Cerebellar nuclear complex (tissue), 1 donor: ENCODE measurements at regions not wholly inside any gene's neighbourhood (a gene's known extent, or its start where the extent isn't known, plus 50 kb on each side); places are given as distances from the start of the nearest gene placed in this dataset.

Source experiments
- DNase-seq, 2 experiments: peaks; one replicate each; lab custom pipeline; 2025; lab: John Stamatoyannopoulos, UW

DNA sequence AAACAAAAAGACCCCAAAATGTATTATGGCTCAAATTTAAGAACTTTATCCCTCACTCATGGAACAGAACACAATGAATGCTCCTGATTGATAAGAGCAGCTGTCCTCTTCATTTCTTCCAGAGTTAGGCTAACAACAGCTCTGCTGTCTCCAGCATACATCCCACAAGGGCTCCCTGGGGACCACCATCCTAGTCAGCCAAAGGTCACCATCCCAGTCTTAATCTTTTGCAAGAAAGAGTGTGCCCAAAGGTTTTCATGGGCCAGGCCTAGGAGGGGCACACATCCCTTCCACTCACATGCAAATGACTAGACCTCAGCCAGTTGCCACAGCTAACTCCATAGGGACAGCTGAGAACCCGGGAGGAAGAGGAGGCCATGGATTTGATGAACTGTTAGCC, 555.3 kb downstream of the BUD13 start:
- no peak for DNase-seq

DNA sequence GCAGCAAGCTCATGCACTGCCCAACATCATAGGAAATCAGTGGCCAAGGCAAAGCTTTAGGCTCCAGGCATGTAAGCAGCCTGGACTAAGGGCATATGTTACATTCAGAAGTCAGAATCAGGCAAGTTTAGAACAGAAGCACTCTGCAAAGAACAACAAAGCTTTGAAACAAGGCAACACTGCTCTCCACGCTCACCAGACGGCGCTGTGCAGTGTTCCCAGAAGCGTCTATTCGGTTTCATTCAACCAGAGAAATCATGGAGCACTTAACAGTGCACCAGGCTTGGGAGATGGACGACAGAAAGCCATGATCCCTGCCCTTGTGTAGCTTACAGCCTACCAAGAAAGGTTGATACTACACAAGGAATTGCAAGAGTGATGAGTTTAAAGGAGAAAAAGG, 555.8 kb downstream of the BUD13 start:
- DNase-seq: no peak

DNA sequence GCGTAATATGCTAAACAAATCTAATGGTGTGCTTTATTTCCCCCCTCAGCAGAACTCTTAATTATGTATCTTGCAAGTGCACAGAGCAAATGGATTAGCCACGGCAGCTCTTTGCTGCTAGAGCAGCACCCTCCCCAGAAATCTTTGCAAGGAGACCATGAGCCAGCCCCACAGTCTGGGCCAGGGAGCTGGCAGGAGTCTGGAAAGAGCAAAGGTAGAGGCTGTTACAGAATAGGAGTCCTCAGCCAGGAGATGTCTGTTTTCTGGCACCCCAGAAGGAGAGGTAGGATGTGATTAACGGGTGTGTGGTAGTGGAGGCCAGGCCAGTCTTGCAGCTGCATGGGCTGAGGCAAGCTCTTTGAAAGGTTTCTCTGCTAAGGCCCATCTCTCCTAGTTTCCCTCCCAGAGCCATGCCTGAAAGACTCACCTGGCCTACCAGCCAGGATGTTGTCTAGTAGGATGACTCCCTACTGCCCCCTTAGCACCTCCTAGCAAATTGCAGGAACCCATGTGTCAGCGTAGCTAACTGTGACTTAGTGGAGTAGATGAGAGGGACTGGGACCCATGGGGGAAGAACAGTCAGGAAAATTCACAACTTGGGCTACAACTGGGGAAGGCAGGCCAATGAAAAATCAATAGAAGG, 557.2 kb downstream of the BUD13 start:
- DNase-seq: no peak

DNA sequence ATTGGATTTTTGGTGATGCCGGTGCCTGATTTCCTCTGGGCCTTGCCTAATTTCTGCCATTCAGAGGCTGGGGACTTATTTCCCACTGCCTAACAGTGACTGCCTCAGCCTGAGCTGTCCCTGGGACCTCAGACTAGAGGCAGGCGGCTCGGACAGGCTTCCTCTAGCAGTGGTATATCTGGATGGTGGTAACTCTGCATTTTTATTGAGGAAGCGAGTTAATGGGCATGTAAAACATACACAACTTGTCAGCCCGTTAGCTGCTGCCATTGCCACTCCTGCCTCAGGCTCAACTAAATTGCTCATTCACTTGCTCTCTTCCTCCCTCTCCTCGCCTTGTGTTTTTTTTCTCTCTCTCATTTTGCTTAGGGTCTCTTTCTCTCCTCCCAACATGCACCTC, 561.6 kb downstream of the BUD13 start:
- DNase-seq: no peak

DNA sequence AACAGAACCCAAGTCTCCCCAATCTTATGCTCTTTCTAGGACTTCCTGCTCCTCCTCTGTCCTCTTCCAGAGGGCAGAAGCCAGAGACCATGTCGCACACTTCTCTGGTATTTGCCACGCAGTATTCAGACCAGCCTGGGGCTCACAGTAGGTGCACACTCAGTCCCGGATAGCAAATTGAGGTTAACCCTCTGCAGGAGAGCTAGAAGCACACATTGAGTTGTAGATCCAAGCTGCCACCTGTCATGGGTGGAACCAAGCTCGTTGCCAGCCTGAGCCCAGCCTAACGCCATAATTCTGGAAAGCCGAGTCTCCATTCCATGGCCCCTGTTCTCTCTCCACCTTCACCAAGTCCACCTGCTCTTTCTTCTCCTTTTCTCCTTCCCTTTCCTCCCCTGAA, 562.1 kb downstream of the BUD13 start:
- DNase-seq: no peak

DNA sequence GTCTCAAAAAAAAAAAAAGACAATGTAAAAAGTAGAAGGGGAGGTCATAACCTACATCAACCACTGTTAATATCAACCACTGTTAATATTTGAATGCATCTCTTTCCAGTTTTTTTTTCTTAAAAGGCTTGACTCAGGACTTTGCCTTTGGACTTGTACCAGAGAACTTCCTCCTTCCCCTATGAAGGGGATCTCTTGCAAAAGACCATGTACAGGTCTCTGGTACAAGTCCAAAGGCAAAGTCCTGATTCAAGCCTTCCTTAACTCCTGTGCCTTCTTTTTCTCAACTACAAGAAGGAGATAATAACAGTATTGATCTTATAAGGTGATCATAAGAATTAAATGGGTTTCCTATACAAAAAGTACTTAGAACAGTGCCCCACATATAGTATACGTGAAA, 563.5 kb downstream of the BUD13 start:
- no peak for DNase-seq

DNA sequence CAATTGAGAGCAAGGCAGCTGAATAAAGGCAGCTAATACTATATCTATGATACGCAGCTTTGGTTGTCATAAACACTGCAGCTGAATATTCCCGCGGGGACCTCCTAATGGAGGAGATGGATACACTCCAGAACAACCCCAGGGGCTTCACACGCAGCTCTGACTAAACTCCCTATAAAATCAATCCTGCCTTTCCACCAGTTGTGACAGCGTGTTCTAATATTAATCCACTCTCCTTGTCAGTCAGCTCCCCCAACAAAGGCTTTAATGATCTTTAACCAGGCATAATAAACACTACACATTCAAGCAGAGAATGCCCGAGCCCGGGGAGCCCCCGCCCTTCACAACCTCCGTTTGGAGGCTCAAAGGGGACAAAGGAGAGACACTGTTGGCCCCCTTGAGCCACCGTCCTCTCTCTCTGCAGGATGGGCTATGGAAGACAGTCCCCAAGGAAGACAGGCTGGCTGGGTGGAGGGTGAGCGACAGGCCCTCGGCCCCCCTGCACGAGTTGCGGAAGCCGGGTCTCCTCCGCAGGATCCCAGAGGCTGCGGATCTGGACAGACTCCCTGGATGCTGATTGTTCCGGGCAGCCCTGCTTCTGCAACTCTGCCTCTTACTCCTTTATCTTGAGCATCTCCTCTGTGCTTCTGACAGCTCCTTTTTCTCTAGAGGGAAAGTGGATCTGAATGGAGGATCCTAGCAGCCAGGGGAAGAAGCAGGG, 565.2 kb downstream of the BUD13 start:
- no peak for DNase-seq

DNA sequence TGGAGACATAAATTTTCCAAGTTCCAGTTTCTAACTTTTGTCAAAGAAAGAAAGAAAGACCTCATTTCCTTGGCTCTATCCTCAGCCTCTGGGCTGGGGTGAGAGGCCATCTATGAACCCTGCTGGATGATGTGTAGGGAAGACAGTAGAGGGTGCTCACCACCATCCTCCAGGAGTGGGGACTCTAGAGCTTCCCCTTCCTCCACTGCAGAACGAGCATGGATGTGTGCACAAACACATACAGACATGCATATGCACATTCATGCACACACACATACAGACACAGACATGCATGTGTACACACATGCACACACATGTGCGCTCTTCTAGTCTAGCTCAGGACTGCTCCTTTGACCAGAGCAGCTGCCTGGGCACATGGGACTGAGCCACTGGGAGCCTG, 565.8 kb downstream of the BUD13 start:
- no peak for DNase-seq

DNA sequence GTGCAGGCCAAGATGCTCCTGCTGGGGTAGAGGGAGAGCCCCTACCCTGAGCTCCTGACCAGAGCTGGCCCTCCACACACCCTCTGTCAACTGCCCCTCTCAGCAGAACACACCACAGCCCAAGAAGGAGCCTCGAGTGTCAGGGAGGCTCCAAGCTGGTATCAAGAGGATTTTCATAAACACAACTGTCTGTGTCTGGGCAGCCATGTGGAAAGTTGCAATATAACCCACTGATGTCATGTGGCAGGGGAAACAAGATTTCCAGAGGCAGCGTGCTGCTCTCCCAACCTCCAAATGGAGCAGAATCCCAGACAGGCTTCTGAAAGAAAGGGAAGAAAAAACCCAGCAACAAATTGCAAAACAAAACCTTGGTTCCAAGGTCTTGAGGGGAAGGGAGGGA, 569.9 kb downstream of the BUD13 start:
- DNase-seq: no peak

DNA sequence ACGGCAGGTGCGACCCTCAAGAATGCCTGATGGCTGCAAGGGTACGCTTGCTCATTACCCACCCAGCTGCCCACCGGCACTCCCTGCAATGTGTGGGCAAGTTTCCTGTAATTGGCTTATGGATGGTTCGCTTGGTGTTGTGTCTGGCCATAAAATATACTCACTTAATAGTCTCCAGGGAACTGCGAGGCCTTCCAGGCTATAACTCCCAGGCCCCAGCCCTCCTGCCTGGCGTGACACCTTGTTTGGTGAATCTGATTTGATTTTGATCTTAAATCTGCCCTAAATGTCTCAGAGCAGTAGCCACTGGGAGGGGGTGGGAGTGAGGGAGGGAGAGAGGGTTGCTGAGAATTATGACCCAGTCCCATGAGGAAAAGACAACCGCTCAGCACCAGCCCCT, 572.2 kb downstream of the BUD13 start:
- no peak for DNase-seq

DNA sequence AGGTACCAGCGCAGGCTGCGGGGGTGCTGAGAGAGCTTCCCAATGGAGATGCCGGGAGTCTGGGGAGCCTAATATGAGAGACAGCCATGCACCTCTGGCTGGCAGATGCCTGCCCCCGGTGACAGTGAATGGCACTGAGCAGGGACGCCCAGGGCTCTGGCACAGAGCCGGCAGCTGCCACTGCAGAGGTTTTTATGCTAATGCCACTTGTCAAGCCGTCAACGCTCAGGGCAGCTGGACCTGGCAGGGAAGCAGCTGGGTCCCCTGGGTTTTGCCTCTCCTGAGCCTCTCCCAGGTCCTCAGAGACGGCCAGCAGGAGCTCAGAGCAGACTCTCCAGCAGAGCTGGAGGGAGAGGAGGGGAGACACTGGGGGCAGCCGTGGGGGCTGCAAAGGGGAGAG, 573.6 kb downstream of the BUD13 start:
- no peak for DNase-seq

DNA sequence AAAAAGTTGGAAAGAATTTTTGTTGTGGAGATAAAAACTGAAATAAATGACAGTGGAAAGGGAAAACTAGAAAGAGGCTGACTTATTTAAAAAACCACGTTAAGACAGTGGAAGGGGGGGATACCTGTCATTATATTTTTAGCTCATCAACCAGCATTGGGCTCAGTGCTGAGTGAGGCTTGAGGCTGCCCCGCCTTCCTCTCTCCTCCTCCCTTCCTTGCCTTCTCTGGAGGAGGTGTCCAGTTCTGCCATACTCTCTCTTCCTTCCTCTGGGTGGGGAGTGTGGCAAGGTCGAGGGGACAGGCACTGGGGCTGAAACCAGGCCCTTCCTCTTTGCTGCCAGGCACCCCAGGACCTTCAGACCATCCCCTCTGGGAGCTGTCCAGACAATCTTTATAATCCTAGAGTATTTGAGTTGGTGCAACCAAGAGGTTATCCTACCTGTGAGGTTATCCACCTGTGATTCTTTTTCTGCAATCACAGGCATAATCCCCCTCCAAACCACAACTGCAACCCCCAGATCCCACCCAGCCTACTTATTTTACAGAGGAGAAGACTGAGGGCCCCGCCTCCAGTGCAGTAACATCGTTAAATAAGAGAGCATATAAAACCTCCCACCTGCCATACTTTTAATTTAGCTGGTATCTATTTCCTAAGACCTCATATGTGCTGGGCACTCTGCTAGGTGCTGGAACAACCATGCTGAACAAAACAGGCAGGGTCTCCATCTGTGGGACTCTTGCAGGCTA, 578.5 kb downstream of the BUD13 start:
- no peak for DNase-seq

DNA sequence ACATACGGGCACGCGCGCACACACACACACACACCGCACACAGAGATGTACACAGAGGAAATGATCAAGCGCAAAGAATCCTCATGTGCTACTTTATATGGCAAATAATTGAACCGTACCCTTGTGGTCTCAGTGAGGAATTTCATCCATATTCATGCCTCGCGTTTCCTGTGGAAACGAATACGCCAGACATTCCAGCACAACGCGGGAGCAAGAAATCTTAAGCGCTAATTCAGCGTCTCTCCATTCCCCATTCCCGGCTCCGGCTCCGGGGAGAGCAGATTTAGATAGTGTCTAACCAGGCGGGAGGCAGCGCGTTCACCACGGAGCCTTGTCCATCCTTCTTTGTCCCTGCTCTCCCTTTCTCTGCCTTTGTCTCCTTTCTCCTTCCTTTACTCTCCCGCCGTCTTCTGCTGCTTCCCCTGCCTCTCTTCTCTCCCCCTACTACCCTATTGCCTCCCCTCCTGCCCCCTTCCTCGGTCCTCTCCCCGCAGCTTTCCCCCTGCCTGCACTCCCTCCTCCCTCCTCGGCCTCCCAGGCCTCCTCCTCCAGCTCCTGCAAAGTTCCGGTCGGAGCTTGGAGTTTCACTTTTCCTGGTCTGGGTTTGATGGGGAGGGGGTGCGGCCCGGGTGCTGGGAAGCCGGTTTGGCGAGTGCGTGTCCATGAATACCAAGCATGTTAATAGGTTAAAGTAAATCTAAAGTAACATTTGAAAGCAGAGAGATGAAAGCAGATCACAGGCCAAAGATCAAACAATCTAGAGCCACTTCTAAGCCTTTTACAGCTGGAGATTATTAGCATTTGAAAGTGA, 579.3 kb downstream of the BUD13 start:
- DNase-seq: peak in 1 of 2 experiments; percentile 24

DNA sequence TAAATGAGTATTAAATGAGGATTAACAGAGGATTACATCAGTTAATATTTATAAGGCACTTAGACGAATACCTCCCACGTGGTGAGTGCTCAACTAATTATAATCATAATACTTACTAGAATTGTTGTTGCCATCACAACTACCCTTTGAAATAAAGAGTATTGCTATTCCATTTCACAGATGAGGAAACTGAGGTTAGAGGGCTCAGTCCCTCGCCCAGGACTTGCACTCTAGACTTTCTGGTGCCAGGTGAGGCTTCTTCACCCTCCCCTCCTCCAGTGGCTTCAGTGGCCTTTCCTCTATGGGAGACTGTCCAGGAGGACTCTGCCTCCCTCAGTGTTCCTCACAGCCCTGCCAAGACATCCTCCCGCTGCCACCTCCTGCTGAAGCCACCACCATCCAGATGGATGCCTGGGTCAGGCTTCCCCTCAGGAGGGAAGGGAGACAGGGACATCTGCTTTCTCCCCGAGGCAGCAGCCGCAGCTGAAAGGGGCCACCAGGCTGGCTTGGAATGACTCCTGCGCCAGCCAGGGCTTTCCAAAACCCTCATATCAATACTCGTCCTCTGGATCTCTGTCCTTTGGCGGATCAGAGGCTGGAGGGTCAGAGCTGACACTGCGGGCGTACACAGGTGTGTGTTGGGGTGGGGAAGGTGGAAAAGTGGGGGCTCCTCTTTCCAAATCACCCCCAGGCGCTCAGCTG, 580.1 kb downstream of the BUD13 start:
- DNase-seq: no peak

DNA sequence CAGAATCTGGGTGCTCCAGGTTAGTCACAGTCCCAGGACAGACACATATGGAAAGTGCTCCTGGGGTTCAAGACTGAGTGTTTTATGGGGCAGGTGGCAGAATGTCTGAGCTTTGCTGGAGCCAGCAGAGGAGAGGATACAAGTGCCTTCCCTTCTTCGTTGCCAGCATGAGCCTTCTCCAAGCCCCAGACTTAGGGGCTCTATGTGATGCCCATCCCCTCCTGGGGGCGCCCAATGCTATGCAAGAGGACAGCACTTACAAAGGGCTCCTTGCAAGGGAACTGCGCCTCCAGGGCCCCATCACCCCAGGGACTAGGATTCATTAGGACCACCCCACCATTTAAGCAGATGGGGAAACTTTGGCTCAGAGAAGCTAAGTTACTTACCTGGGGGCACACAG, 581.9 kb downstream of the BUD13 start:
- no peak for DNase-seq

DNA sequence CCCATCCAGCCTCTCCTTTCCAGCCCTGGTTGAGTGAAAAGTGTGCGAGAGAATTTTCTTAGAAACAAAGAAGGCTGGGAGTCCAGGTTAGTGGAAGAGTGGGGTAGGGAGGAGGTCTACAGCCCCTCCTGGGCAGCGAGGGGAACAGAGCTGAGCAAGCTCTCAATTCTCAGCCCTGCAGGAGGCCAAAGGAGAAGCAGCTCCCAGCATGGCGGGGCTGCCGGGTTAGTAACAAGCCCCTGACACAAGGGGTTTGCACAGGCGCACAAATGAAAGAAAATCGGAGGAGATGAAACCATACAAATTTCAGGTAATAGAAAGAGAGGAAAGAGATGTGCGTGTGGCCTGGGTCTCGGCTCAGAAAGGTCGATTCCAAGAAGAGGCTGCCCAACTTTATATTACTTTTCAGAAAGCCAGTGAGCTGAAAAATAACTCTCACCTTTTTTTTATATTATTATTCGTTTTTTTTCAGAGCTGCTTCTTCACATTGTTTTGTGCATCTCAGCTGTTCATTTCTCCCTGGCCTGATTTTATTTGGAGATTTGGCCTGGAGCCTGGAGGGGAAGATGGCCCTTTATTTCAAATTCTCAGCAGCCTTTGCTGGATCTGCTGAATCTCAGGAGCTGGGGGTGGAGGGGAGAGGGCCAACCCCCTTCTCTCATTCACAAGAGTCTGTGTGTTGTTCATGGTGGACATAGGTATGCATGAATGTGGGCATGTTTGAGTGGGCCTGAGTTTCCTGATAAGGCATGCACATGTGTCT, 583.2 kb downstream of the BUD13 start:
- no peak for DNase-seq

DNA sequence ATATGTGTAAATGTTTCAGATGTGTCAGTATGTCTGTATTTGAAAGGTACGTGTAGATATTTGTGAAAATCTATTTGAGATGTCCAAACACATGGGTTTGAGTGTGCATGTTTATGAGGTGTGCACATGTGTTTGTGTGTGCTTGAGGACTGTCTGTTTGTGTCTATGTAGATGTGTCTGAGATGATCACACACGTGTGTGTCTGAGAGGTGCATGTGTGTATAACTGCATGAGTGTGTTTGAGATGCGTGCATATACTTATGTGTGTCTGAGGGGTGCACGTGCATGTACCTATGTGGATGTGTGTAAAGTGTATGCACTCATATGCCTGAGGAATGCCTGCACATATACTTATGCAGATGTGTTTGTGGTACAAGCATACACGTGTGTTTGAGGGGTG, 584.4 kb downstream of the BUD13 start:
- no peak for DNase-seq

DNA sequence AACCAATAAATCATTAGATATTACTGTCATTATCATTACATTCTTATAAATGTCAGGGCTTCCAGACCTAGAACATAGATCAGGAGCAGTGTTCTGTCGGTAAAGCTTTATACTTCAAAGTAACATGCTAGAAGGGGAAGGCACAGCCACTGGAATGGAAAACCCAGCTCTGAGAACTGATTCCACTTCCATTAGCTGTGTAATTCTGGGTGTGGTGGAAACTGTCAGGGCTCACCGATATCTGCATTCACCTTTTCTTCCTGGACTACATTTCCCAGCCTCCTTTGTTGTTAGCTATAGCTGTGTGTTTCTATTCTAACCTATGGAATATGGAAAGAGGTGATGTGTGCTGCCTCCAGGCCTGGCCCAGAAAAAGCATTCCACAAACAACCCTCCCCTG, 585.8 kb downstream of the BUD13 start:
- no peak for DNase-seq

DNA sequence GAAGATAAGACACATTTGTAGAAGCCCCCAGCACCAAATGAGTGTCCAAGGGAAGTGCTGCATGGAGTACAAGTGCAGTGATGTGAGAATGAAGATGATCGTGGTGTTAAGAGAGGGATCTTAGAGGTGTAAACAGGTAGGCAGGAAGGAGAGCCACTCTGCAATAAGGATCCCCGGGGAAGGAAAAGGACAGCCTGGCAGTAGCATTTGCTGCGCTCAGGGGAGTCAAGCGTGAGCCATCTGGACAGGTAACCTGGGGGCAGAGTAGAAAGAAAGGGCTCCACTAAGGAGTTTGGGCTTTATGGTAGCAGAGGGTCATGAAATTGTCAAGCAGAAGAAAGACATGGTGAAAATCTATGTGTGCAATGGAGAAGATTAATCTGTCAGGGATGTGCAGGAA, 587.2 kb downstream of the BUD13 start:
- no peak for DNase-seq

DNA sequence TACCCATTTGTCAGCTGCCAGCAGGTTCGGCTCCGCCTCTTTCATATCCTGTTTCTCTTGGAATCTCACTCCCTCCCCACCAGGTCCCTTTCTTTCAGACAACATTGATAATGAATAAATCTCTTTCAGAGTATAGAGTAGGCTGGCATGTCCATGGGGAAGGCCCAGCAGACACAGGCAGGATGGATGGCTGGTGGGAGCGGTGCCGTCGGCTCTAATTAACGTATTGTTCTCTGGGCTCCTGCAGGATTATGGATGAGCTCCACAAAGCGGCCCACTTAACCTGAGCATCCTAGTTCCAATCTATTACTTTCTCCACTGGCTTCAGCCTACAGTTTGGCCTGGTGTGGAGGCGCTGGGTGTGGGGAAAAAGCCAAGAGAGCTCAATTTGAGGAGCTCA, 588.0 kb downstream of the BUD13 start:
- no peak for DNase-seq

DNA sequence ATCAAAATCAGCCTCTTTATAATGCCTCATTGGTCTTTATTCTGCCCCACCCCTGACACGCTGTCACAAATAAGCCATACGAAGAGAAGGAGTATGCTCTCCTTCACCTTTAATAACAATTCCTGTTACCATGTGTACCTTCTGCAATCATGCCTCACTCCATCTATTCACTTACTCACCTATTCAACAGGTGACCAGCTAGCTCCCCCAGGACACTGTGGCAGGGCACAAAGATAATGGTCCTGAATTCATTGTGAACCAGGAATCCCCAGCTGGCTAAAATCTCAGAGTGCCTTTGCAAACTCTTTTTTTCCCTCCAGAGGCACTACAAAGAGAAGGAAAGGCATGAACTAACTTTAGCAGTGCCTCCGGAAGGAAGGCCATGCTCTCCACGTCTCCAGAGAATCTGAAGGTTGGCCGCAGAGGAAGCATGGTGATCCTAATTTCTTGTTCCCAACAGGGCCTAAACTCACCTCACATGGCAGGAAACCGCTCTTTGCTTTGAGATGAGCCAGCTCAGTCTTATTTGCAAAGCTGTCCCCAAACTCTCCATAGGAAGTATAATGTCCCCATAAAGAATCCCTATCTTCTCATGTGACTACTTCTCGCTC, 590.3 kb downstream of the BUD13 start:
- DNase-seq: no peak
